ENCODE measurements at regions not wholly inside any gene's neighbourhood (a gene's known extent, or its start where the extent isn't known, plus 50 kb on each side); places are given as distances from the start of the nearest gene placed in this dataset.

DNA sequence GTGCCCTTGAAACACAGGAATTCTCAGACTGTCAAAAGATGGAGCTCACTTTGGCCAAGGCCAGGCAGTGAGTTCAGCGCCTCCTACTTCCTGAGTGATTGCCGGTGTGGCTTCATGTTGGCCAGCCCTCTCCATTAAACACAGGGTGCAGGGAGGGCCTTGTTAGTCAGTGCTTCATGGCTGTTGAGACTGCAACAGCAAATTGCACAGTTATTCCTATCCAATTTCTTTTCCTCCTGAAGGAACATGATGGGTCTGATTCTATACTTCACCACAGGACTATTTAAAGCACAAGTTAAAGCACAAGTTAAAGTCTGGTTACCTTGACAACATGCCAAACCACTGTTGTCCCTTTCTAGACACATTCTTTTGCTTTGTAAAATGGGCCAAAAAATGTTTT, 156.6 kb downstream of the SIPA1L2 start:
- DNase-seq (ENCODE audit: low spot score): no peak
- CTCF ChIA-PET: interaction anchor here (0.7 kb wide), 1 partner anchor 22 kb away, joined by 3 read pairs; no protein-coding TSS in a partner anchor
- no peak overlapping the region for H3K27ac ChIP-seq
- TF ChIP-seq, protein P1, sequence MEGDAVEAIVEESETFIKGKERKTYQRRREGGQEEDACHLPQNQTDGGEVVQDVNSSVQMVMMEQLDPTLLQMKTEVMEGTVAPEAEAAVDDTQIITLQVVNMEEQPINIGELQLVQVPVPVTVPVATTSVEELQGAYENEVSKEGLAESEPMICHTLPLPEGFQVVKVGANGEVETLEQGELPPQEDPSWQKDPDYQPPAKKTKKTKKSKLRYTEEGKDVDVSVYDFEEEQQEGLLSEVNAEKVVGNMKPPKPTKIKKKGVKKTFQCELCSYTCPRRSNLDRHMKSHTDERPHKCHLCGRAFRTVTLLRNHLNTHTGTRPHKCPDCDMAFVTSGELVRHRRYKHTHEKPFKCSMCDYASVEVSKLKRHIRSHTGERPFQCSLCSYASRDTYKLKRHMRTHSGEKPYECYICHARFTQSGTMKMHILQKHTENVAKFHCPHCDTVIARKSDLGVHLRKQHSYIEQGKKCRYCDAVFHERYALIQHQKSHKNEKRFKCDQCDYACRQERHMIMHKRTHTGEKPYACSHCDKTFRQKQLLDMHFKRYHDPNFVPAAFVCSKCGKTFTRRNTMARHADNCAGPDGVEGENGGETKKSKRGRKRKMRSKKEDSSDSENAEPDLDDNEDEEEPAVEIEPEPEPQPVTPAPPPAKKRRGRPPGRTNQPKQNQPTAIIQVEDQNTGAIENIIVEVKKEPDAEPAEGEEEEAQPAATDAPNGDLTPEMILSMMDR (conservative IDR thresholded peaks at IDR 0.05; ENCODE audit: low read depth): no peak
- POLR2A ChIA-PET (ENCODE audit: low non-redundant PET): no interaction called here

DNA sequence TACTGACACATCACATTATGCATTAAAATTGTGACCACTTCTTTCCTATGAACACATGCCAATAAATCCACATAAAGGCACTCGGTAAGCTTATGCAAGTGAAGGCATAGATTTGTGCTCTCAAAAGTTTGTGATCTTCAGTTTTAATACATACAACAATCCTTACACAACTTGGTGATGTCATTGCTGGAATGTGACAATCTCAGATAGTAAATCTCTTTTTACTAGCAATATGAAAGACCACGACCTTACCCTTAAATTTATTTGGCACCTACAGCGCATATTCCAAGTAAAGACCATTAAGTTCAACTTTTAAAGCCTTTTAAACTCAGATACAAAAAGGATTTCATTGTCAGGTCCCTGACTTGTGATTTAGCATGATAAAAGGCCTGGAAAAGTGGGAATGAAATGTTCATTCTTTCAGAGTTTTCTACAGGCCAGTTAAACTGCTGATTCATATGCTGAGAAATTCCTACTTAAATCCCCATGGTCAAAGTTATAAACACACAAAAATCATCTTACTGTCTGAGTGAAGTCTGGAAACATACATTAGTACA, 157.4 kb downstream of the SIPA1L2 start:
- CTCF ChIA-PET: no interaction called here

DNA sequence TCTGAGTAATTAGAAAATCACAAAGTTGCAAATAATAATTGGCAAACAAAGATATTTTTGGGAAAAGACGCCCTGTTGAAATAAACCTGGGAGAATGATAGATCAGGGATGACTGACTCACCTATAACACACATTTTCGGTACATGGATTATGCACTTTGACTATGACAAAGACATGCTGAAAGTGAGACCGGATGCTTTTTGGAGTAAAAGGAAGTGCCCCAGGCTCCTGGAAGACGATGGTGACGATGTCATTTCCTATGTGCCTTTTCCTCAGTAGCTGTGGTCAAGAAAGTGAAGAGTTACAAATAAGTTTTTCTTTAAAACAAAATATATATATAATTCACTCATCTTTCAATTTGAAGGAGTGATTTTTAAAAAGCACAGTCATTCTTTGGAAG, 158.7 kb downstream of the SIPA1L2 start:
- DNase-seq (ENCODE audit: low spot score): no peak
- ChIA-PET CTCF (no interaction called here), POLR2A (ENCODE audit: low non-redundant PET) (no interaction called here)
- H3K27ac ChIP-seq: no peak overlapping the region
- TF ChIP-seq, protein P1 (conservative IDR thresholded peaks at IDR 0.05; ENCODE audit: low read depth): no peak

More for the DNA sequence above, 157.4 kb downstream of the SIPA1L2 start:
- H3K27ac ChIP-seq: no peak overlapping the region
- no peak for DNase-seq (ENCODE audit: low spot score)
- POLR2A ChIA-PET (ENCODE audit: low non-redundant PET): no interaction called here
- TF ChIP-seq, protein P1 (conservative IDR thresholded peaks at IDR 0.05; ENCODE audit: low read depth): no peak

DNA sequence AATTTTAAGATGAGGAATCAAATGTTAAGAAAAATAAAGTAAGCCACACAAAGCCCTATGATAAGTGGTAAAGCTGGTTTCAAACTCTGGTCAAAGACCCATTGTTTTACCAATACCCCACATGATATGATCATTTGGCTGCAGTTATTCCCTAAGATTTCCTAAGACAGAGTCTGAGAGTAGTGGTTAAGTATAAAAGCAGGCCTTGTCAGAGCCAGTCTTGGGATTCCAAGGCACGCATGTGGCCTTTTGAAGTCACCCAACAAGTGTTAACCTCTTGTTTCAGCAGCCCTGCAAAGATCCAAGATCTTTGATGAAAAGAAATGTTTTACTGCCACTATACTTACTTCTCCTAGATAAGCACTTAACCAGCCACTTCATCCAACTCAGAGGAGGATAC, 159.2 kb downstream of the SIPA1L2 start:
- DNase-seq (ENCODE audit: low spot score): no peak
- no peak overlapping the region for H3K27ac ChIP-seq
- ChIA-PET CTCF (interaction anchor here (0.8 kb wide), 1 partner anchor 266 kb away, joined by 3 read pairs; no protein-coding TSS in a partner anchor), POLR2A (ENCODE audit: low non-redundant PET) (no interaction called here)
- TF ChIP-seq, protein P1 (conservative IDR thresholded peaks at IDR 0.05; ENCODE audit: low read depth): no peak

- POLR2A ChIA-PET (ENCODE audit: low non-redundant PET): no interaction called here
- no peak for DNase-seq (ENCODE audit: low spot score)
- TF ChIP-seq, protein P1 (conservative IDR thresholded peaks at IDR 0.05; ENCODE audit: low read depth): no peak
- no peak overlapping the region for H3K27ac ChIP-seq
- CTCF ChIA-PET: interaction anchor here (0.5 to 0.6 kb wide), 2 partner anchors 15 to 78 kb away, joined by 3 read pairs; no protein-coding TSS in a partner anchor
These were observed 161.7 kb downstream of the SIPA1L2 start for GRCh38 chr1:232468249-232468648.

DNA sequence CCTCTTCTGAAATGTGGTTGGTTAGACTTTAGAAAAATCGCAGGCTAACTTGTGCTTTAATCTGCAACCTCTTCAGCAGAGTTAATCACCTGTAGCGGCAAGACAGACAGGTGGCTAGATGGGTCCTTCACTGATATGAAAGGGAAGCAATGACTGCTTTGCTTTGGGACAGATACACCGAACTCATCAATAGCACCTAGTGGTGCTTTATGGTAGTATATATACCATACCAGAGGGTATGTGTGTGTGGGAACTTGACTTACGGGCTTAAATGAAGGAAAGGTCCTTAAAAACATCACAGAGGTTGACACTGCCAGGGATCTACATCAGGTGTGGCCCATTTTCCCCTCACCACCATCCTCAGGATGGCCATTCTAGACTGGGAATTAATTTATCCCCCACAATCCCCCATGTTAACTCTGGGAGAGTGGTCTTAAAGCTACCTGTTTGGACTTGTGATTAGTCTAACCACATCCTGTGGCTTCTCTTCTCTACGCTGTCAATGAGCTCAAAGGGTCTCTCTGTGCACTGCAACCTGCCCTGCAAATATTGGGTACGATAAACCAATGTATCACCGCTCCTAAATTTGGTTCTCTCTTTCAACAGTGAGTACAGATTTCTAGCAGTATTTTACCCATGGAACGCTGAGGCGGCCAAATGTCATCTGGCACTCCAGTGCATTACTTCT, 162.7 kb downstream of the SIPA1L2 start:
- DNase-seq (ENCODE audit: low spot score): no peak
- ChIA-PET CTCF (interaction anchor here (0.6 kb wide), 1 partner anchor 77 kb away, joined by 3 read pairs; no protein-coding TSS in a partner anchor), POLR2A (ENCODE audit: low non-redundant PET) (no interaction called here)
- TF ChIP-seq, protein P1 (conservative IDR thresholded peaks at IDR 0.05; ENCODE audit: low read depth): no peak
- H3K27ac ChIP-seq: no peak overlapping the region
